Osteocyte (in vitro differentiated cells): ENCODE measurements at regions not wholly inside any gene's neighbourhood (a gene's known extent, or its start where the extent isn't known, plus 50 kb on each side); places are given as distances from the start of the nearest gene placed in this dataset.

Source experiments
- DNase-seq: peaks from one replicate; pipeline ENCODE4 v3.0.0; 2021; ENCODE audit warnings: mixed read lengths; ENCODE audit not compliant: unreplicated experiment; ENCODE audit errors: extremely low spot score
- H3K27ac Mint-ChIP-seq: one replicate; pipeline ENCODE4 v1.8.0; 2021; ENCODE audit warnings: mild to moderate bottlenecking, mixed read lengths; ENCODE audit not compliant: unreplicated experiment
- H3K27me3 Mint-ChIP-seq: one replicate; pipeline ENCODE4 v1.8.0; 2021; ENCODE audit warnings: mixed read lengths; ENCODE audit not compliant: unreplicated experiment
- H3K36me3 Mint-ChIP-seq: one replicate; pipeline ENCODE4 v1.8.0; 2021; ENCODE audit warnings: mixed read lengths; ENCODE audit not compliant: unreplicated experiment
- H3K4me1 Mint-ChIP-seq: one replicate; pipeline ENCODE4 v1.8.0; 2021; ENCODE audit warnings: mixed read lengths; ENCODE audit not compliant: unreplicated experiment
- H3K4me3 Mint-ChIP-seq: one replicate; pipeline ENCODE4 v1.8.0; 2021; ENCODE audit warnings: mild to moderate bottlenecking, moderate library complexity, mixed read lengths; ENCODE audit not compliant: unreplicated experiment
- H3K9me3 Mint-ChIP-seq: one replicate; pipeline ENCODE4 v1.8.0; 2021; ENCODE audit warnings: mixed read lengths; ENCODE audit not compliant: unreplicated experiment
- TF ChIP-seq, protein P1 (sequence below): fragments of 200-600 bp; sonication (generic); IDR thresholded peaks from 2 replicates; pipeline ENCODE4 v1.5.0; 2021; ENCODE audit warnings: antibody characterized with exemption, mild to moderate bottlenecking, moderate library complexity

DNA sequence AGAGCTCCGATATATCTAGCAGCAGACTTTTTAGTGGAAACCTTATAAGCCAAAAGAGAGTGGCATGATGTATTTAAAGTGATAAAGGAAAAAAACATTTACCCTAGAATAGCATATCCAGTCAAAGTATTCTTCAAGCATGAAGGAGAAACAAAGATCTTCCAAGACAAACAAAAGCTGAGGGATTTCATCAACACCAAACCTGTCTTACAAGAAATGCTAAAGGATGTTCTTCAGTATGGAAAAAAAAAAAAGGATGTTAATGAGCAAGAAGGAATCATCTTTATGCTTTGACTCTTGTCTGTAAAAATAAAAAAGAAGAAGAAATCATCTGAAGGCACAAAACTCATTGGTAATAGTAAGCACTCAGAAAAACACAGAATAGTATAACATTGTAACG, 338.2 kb downstream of the TLE1 start:
- H3K9me3 Mint-ChIP-seq = peaks cover 5% of the 10 kb centered on the region
- H3K27me3 Mint-ChIP-seq = peaks cover 2% of the 10 kb centered on the region
- H3K27ac Mint-ChIP-seq = no peak overlapping the region
- H3K4me3 Mint-ChIP-seq = no peak overlapping the region
- no peaks in the 10 kb centered on the region for H3K4me1 Mint-ChIP-seq
- TF ChIP-seq, protein P1, sequence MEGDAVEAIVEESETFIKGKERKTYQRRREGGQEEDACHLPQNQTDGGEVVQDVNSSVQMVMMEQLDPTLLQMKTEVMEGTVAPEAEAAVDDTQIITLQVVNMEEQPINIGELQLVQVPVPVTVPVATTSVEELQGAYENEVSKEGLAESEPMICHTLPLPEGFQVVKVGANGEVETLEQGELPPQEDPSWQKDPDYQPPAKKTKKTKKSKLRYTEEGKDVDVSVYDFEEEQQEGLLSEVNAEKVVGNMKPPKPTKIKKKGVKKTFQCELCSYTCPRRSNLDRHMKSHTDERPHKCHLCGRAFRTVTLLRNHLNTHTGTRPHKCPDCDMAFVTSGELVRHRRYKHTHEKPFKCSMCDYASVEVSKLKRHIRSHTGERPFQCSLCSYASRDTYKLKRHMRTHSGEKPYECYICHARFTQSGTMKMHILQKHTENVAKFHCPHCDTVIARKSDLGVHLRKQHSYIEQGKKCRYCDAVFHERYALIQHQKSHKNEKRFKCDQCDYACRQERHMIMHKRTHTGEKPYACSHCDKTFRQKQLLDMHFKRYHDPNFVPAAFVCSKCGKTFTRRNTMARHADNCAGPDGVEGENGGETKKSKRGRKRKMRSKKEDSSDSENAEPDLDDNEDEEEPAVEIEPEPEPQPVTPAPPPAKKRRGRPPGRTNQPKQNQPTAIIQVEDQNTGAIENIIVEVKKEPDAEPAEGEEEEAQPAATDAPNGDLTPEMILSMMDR = no peak
- no peak for DNase-seq
- no peaks in the 10 kb centered on the region for H3K36me3 Mint-ChIP-seq

DNA sequence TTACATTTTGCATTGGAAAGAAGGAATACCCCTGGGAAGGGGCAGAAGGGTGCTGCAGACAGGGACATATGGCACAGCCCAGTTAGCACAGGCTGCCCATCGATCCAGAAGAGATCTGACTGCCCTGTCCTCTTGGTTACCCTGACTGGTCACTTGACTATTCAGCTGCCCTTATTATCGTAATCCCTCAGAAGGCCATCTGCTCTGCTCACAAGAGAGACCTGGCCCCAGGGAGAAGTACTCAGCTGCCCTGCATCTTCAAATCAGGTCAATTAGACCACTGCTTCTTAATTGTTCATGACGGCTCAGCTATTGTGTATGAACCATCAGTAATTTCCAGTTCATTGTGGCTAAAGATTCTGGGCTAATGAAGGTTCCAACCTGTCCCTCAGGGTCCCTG, 345.0 kb downstream of the TLE1 start:
- H3K27me3 Mint-ChIP-seq = no peaks in the 10 kb centered on the region
- DNase-seq = no peak
- no peaks in the 10 kb centered on the region for H3K4me1 Mint-ChIP-seq
- no peak overlapping the region for H3K4me3 Mint-ChIP-seq
- H3K9me3 Mint-ChIP-seq = peaks cover 5% of the 10 kb centered on the region
- TF ChIP-seq, protein P1 = no peak
- no peak overlapping the region for H3K27ac Mint-ChIP-seq
- H3K36me3 Mint-ChIP-seq = no peaks in the 10 kb centered on the region

DNA sequence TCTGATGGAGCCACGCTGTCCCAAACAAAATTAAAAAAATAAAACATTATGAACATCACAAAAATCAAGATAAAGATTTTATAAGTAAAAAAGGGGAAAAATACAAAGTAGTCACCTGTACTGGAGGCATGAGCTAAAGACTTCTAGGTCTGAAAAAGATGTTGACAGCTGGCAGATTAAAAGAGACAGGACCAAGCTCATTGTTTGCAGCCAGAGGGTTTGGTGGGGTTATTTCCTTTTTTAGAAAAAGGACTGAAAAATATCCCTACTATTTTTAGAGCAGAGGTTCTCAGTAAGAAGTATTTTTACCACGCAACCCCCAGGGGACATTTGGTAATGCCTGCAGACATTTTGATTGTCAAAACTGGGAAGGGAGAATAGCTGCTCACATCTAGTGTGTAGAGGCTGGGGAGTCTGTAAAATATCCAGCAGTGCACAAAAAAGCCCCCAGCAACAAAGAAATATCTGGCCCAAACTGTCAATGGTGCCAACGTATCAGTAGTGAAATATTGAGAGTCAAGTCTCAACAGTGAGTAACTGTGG, 353.4 kb downstream of the TLE1 start:
- TF ChIP-seq, protein P1 = no peak
- H3K27ac Mint-ChIP-seq = no peak overlapping the region
- H3K4me3 Mint-ChIP-seq = no peak overlapping the region
- H3K36me3 Mint-ChIP-seq = peaks cover 2% of the 10 kb centered on the region
- H3K4me1 Mint-ChIP-seq = no peaks in the 10 kb centered on the region
- peaks cover 17% of the 10 kb centered on the region for H3K9me3 Mint-ChIP-seq
- DNase-seq = no peak
- H3K27me3 Mint-ChIP-seq = no peaks in the 10 kb centered on the region

DNA sequence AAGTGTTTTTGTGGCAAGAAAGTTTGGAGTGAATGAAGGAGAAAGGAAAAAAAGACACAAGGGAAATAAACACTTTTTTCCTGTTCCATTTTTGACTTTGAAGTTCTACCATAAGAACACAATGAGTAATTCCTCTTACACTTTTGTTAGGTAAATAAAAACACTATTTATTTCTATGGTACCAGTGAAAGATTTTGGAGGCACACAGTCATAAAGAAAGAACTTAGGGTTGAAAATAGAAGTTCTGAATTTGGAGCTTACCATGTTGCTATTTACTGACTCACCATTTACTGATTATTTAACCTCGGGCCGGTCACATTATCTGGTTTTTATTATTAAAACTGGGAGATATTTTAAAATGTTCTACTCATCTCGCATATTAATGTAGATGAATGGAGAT, 367.8 kb downstream of the TLE1 start:
- DNase-seq = no peak
- H3K4me1 Mint-ChIP-seq = peaks cover 8% of the 10 kb centered on the region
- no peaks in the 10 kb centered on the region for H3K36me3 Mint-ChIP-seq
- TF ChIP-seq, protein P1 = no peak
- H3K9me3 Mint-ChIP-seq = peaks cover 15% of the 10 kb centered on the region
- no peak overlapping the region for H3K27ac Mint-ChIP-seq
- H3K4me3 Mint-ChIP-seq = no peak overlapping the region
- H3K27me3 Mint-ChIP-seq = no peaks in the 10 kb centered on the region

DNA sequence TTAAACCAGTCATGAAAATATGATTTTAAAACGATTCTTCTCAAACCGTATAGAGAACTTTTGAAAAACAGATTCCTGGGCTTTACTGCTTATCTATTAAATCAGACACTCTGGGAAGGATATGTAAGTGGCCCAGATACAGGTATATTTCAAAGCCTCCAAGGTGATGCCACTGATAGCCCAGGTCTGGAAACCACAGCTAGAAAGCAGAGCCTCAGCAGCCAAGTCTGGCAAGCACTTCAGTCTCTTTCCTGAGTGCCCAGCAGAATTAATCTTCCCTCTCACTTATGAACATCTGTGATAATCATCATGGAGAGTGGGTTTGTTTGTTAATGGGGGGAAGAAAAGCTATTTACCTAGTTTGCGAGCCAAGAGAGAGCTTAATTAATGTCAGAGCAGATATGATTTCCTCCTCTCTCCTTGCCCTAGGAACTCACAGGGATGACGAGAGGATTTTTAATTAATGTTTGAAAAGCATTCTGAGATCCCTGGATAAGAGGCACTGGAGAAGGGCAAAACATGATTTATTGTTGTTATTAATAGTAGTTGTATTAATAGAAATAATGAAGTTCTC, 368.4 kb downstream of the TLE1 start:
- TF ChIP-seq, protein P1 = no peak
- H3K27me3 Mint-ChIP-seq = no peaks in the 10 kb centered on the region

More for the DNA sequence above, 368.4 kb downstream of the TLE1 start:
- H3K9me3 Mint-ChIP-seq = peaks cover 16% of the 10 kb centered on the region
- no peak for DNase-seq
- H3K4me3 Mint-ChIP-seq = no peak overlapping the region
- H3K4me1 Mint-ChIP-seq = peaks cover 8% of the 10 kb centered on the region
- H3K27ac Mint-ChIP-seq = no peak overlapping the region
- H3K36me3 Mint-ChIP-seq = no peaks in the 10 kb centered on the region
